ENCODE measurements at regions not wholly inside any gene's neighbourhood (a gene's known extent, or its start where the extent isn't known, plus 50 kb on each side); places are given as distances from the start of the nearest gene placed in this dataset.
"Not testable (repeated sequence)": the region's sequence is repeated elsewhere in the genome, so short reads cannot be mapped to it uniquely, and the experiment has no call there.

DNA sequence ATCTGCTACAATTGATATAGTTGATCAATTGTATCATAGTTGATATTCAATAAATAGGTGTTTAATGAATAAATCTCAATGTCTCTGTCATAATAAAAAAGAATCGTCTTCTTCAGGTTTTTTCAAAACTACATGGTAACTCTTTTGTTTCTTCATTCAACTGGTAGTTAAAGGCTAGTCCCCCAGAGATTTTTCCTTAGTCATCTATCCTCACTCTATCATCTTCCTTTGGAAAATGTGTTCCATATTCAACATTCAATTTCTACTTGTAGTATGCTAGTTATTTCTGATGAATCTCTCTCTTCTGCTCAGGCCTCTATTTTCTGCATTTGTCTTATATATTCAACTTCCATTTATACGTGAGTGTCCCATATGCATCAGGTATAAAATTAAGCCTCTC, 558.8 kb downstream of the KCNT2 start:
- DNase-seq (no peak), ATAC-seq (no peak)
- intact Hi-C loops (cut with DNase I): no loop called here
- Histone ChIP-seq H3K27ac (no peak overlapping the region), H3K36me3 (no peaks in the 10 kb centered on the region), H3K4me3 (no peak overlapping the region), H3K9me3 (no peaks in the 10 kb centered on the region), H3K4me1 (no peaks in the 10 kb centered on the region), H3K27me3 (ENCODE audit: low read depth) (no peaks in the 10 kb centered on the region)
- TF ChIP-seq, protein P1, sequence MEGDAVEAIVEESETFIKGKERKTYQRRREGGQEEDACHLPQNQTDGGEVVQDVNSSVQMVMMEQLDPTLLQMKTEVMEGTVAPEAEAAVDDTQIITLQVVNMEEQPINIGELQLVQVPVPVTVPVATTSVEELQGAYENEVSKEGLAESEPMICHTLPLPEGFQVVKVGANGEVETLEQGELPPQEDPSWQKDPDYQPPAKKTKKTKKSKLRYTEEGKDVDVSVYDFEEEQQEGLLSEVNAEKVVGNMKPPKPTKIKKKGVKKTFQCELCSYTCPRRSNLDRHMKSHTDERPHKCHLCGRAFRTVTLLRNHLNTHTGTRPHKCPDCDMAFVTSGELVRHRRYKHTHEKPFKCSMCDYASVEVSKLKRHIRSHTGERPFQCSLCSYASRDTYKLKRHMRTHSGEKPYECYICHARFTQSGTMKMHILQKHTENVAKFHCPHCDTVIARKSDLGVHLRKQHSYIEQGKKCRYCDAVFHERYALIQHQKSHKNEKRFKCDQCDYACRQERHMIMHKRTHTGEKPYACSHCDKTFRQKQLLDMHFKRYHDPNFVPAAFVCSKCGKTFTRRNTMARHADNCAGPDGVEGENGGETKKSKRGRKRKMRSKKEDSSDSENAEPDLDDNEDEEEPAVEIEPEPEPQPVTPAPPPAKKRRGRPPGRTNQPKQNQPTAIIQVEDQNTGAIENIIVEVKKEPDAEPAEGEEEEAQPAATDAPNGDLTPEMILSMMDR (IDR thresholded peaks at IDR 0.05): no peak

DNA sequence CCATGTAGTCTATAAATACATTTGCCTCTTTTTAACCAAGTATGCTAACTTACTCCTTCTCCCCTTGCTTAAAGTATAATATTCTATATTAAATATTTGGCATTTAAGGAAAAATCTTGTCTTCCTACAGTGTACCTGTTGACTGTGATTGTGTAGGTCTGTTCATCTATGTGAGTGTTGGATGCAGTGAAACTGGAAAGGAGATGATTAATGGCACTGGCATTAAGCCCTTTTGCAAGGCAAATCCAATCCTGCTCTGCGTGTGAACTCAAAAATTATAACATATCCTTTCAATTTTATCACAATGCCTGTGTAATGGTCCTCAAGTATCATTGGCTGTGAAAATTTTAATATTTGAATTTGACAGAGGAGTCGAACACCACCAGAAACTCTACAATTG, 565.0 kb downstream of the KCNT2 start:
- TF ChIP-seq, protein P1 (IDR thresholded peaks at IDR 0.05): no peak
- ATAC-seq (no peak), DNase-seq (no peak)
- Histone ChIP-seq H3K36me3 (no peaks in the 10 kb centered on the region), H3K27ac (no peak overlapping the region), H3K27me3 (ENCODE audit: low read depth) (no peaks in the 10 kb centered on the region), H3K4me1 (no peaks in the 10 kb centered on the region), H3K9me3 (no peaks in the 10 kb centered on the region), H3K4me3 (no peak overlapping the region)
- intact Hi-C loops (cut with DNase I): no loop called here

DNA sequence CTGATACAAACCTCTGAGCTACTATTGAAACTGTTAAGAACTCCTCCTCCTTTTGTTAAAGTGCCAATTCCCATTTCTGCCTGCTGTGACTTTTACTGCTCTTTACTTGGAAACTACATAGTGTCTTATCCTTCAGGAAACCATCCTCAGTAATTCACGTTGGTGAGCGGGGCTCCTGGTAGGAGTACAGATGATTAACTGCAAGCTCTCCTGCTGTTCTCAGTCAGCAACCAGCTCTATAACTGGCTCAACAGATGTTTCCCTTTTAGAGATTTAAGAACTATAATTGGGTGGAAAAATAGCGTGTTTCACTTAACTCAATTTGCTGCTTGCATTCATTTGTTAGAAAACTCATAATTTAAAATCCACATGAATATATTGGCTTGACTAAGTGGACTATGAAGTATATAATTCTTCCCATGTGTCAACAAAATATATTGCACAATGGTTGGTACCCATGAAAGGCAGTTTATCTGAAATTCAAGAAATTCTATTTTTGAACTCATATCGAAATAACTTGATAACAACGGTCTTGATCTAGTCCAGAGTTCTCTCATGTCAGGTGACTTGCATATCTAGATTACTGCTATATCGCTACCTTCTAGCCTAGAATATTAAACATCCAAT, 574.0 kb downstream of the KCNT2 start:
- Histone ChIP-seq H3K4me1 (no peaks in the 10 kb centered on the region), H3K27me3 (ENCODE audit: low read depth) (no peaks in the 10 kb centered on the region), H3K9me3 (no peaks in the 10 kb centered on the region), H3K27ac (no peak overlapping the region), H3K36me3 (no peaks in the 10 kb centered on the region), H3K4me3 (no peak overlapping the region)
- TF ChIP-seq, protein P1 (IDR thresholded peaks at IDR 0.05): no peak
- intact Hi-C loops (cut with DNase I): no loop called here
- DNase-seq (no peak), ATAC-seq (no peak)

DNA sequence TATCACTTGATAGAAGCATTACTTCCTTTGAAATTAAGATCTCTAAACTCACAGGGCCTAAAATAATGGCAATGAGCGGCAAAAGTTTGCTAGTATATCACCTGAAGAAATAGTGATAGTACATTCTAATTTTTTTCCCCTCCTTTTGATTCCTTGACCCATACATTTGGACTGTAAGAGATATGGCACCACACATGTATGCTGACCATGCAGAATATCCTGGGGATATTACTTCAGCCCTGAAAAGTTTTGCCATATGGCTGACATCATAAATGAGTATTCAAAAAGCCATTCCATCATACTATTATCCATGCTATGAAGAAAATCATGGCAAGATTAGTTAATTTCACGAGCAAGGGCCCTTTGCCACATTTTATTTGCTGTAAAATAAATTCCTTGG, 576.9 kb downstream of the KCNT2 start:
- intact Hi-C loops (cut with DNase I); H3K4me3 ChIP-seq; H3K36me3 ChIP-seq; H3K9me3 ChIP-seq; ATAC-seq; H3K4me1 ChIP-seq; DNase-seq; H3K27ac ChIP-seq; H3K27me3 ChIP-seq (ENCODE audit: low read depth): not testable (repeated sequence)

DNA sequence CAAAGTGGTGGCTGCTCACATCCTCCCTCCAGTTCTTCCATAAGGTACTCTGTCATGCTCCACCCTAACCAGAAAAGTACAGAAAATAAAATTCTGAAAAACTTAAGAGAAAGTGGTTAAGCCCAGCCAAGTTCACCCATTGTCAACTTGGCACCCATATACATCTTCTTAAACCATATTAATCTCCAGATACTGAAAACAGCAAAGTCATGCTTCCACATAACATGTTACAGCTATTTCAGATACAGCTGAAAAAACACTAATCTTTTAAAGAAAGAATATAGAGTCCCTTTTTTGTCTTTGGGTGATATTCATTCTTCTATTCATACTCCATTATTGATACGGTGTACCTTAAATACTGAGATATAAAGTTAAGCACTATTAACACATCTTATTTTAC, 577.8 kb downstream of the KCNT2 start:
- Histone ChIP-seq H3K27me3 (ENCODE audit: low read depth) (no peaks in the 10 kb centered on the region), H3K9me3 (no peaks in the 10 kb centered on the region), H3K36me3 (no peaks in the 10 kb centered on the region), H3K4me1 (no peaks in the 10 kb centered on the region), H3K4me3 (no peak overlapping the region), H3K27ac (no peak overlapping the region)
- intact Hi-C loops (cut with DNase I): no loop called here
- DNase-seq (no peak), ATAC-seq (no peak)
- TF ChIP-seq, protein P1 (IDR thresholded peaks at IDR 0.05): no peak

DNA sequence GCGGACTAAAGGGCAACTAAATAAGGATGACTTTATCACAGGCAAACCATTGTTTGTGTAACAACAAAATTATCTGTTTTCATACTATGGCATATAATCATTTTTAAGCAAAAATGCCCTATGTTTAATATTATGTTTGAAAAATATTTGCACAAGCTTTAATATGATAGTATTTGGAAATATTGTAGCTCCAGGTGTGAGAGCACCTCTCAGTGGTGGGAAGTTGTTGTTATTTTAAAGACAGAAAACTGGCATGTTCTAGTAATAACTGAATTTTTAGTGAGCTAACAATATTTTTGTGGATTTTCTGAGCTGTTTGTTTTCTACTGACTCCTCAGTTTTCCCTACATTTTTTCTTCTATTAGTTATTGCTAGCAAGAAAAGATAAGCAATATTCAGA, 578.8 kb downstream of the KCNT2 start:
- no peak for DNase-seq
- TF ChIP-seq, protein P1 (IDR thresholded peaks at IDR 0.05): no peak
- no peaks in the 10 kb centered on the region for H3K9me3 ChIP-seq
- no peak for ATAC-seq
- H3K4me1 ChIP-seq: no peaks in the 10 kb centered on the region
- H3K36me3 ChIP-seq: no peaks in the 10 kb centered on the region
- H3K4me3 ChIP-seq: no peak overlapping the region
- intact Hi-C loops (cut with DNase I): no loop called here
- no peak overlapping the region for H3K27ac ChIP-seq
- no peaks in the 10 kb centered on the region for H3K27me3 ChIP-seq (ENCODE audit: low read depth)
